Left ventricle myocardium inferior (tissue), 1 donor: ENCODE measurements at regions not wholly inside any gene's neighbourhood (a gene's known extent, or its start where the extent isn't known, plus 50 kb on each side); places are given as distances from the start of the nearest gene placed in this dataset.

Source experiments
- DNase-seq: peaks from one replicate; pipeline ENCODE4 v3.0.0-alpha.2; 2020
- H3K27ac ChIP-seq: fragments of 200-600 bp; replicated peaks from 2 replicates; pipeline ENCODE4 v1.8.0; 2021
- H3K27me3 ChIP-seq: fragments of 200-600 bp; 2 replicates; pipeline ENCODE4 v1.8.0; 2021; ENCODE audit warnings: low read depth
- H3K36me3 ChIP-seq: fragments of 200-600 bp; 2 replicates; pipeline ENCODE4 v1.8.0; 2021
- H3K4me1 ChIP-seq: fragments of 200-600 bp; 2 replicates; pipeline ENCODE4 v1.8.0; 2021
- H3K4me3 ChIP-seq: fragments of 200-600 bp; 2 replicates; pipeline ENCODE4 v1.8.0; 2021; ENCODE audit warnings: mild to moderate bottlenecking, moderate library complexity
- H3K9me3 ChIP-seq: fragments of 200-600 bp; replicated peaks from 2 replicates; pipeline ENCODE4 v1.8.0; 2021
- intact Hi-C: fragments of 100-400 bp; cut with micrococcal nuclease; formaldehyde crosslinking; loops from one replicate; pipeline ENCODE4 v1.11.0; 2022
- TF ChIP-seq, protein P1 (sequence below): fragments of 200-600 bp; IDR thresholded peaks from 2 replicates; pipeline ENCODE4 v1.8.0; 2021; ENCODE audit warnings: antibody characterized with exemption, mild to moderate bottlenecking, borderline replicate concordance
- donor health status: DM: no; HTN: yes; CAD: no; lungs with severe emphysema.

- no peak for DNase-seq
- Histone ChIP-seq H3K27me3 (no peaks in the 10 kb centered on the region), H3K36me3 (no peaks in the 10 kb centered on the region), H3K27ac (no peak overlapping the region), H3K4me3 (no peak overlapping the region), H3K4me1 (peaks cover 9% of the 10 kb centered on the region), H3K9me3 (no peaks in the 10 kb centered on the region)
- TF ChIP-seq, protein P1, sequence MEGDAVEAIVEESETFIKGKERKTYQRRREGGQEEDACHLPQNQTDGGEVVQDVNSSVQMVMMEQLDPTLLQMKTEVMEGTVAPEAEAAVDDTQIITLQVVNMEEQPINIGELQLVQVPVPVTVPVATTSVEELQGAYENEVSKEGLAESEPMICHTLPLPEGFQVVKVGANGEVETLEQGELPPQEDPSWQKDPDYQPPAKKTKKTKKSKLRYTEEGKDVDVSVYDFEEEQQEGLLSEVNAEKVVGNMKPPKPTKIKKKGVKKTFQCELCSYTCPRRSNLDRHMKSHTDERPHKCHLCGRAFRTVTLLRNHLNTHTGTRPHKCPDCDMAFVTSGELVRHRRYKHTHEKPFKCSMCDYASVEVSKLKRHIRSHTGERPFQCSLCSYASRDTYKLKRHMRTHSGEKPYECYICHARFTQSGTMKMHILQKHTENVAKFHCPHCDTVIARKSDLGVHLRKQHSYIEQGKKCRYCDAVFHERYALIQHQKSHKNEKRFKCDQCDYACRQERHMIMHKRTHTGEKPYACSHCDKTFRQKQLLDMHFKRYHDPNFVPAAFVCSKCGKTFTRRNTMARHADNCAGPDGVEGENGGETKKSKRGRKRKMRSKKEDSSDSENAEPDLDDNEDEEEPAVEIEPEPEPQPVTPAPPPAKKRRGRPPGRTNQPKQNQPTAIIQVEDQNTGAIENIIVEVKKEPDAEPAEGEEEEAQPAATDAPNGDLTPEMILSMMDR = no peak
- intact Hi-C loops = no loop called here
These were observed 52.4 kb upstream of the NLK start for GRCh38 chr17:27990100-27990499.

- DNase-seq = no peak
- Histone ChIP-seq H3K4me1 (peaks cover 4% of the 10 kb centered on the region), H3K9me3 (no peaks in the 10 kb centered on the region), H3K27me3 (no peaks in the 10 kb centered on the region), H3K36me3 (no peaks in the 10 kb centered on the region), H3K4me3 (no peak overlapping the region), H3K27ac (no peak overlapping the region)
- intact Hi-C loops = no loop called here
- TF ChIP-seq, protein P1 = no peak
These were observed 51.5 kb upstream of the NLK start for GRCh38 chr17:27990979-27991378.

GRCh38 chr17:27991462-27991993 lies 50.9 kb upstream of the NLK start:
- intact Hi-C loops = no loop called here

More at GRCh38 chr17:27991462-27991993, 50.9 kb upstream of the NLK start:
- H3K9me3 ChIP-seq = no peaks in the 10 kb centered on the region
- TF ChIP-seq, protein P1 = no peak
- H3K4me1 ChIP-seq = peaks cover 8% of the 10 kb centered on the region
- H3K36me3 ChIP-seq = no peaks in the 10 kb centered on the region
- no peaks in the 10 kb centered on the region for H3K27me3 ChIP-seq
- no peak overlapping the region for H3K27ac ChIP-seq
- DNase-seq = no peak
- no peak overlapping the region for H3K4me3 ChIP-seq
